GM06990 (cell line): ENCODE measurements at regions not wholly inside any gene's neighbourhood (a gene's known extent, or its start where the extent isn't known, plus 50 kb on each side); places are given as distances from the start of the nearest gene placed in this dataset.

Experiments
- DNase-seq: peaks from one replicate; pipeline ENCODE4 v3.0.0-alpha.2; 2011; ENCODE audit not compliant: insufficient read length; ENCODE audit errors: extremely low read depth
- H3K27me3 ChIP-seq: replicated peaks from 2 replicates; pipeline ENCODE4 v1.6.0; 2011; ENCODE audit warnings: low read length; ENCODE audit not compliant: control insufficient read depth, insufficient read depth
- H3K36me3 ChIP-seq: 2 replicates; pipeline ENCODE4 v1.5.1; 2011; ENCODE audit warnings: low read length; ENCODE audit not compliant: control insufficient read depth, insufficient read depth
- H3K4me3 ChIP-seq: replicated peaks from 2 replicates; pipeline ENCODE4 v1.5.1; 2011; ENCODE audit warnings: low read depth, mild to moderate bottlenecking, control low read depth, low read length
- CTCF ChIP-seq: IDR thresholded peaks from 2 replicates; pipeline ENCODE4 v1.5.1; 2011; ENCODE audit warnings: low read length, control low read depth, mild to moderate bottlenecking, inconsistent platforms; ENCODE audit not compliant: insufficient read depth, poor library complexity, severe bottlenecking

- DNase-seq, result no peak
- no peak for TF ChIP-seq CTCF
- H3K27me3 ChIP-seq, result no peaks in the 10 kb centered on the region
- H3K36me3 ChIP-seq, result no peaks in the 10 kb centered on the region
- no peak overlapping the region for H3K4me3 ChIP-seq
These were observed 309.6 kb upstream of the TRIB2 start for GRCh38 chr2:12407160-12407559.

- Histone ChIP-seq H3K36me3 (no peaks in the 10 kb centered on the region), H3K27me3 (no peaks in the 10 kb centered on the region), H3K4me3 (no peak overlapping the region)
- TF ChIP-seq CTCF, result no peak
- DNase-seq, result peak; percentile 56
These were observed 303.8 kb upstream of the TRIB2 start for GRCh38 chr2:12412898-12413305.

- DNase-seq, result no peak
- no peak overlapping the region for H3K4me3 ChIP-seq
- H3K27me3 ChIP-seq, result no peaks in the 10 kb centered on the region
- no peak for TF ChIP-seq CTCF
- no peaks in the 10 kb centered on the region for H3K36me3 ChIP-seq
These were observed 301.2 kb upstream of the TRIB2 start for GRCh38 chr2:12415536-12415935.

- Histone ChIP-seq H3K36me3 (no peaks in the 10 kb centered on the region), H3K4me3 (no peak overlapping the region), H3K27me3 (no peaks in the 10 kb centered on the region)
- TF ChIP-seq CTCF, result peak; percentile 54
- no peak for DNase-seq
These were observed 300.1 kb upstream of the TRIB2 start for GRCh38 chr2:12416600-12416999.

- DNase-seq, result no peak
- Histone ChIP-seq H3K36me3 (no peaks in the 10 kb centered on the region), H3K4me3 (no peak overlapping the region), H3K27me3 (no peaks in the 10 kb centered on the region)
- no peak for TF ChIP-seq CTCF
These were observed 298.9 kb upstream of the TRIB2 start for GRCh38 chr2:12417786-12418185.

- TF ChIP-seq CTCF, result no peak
- Histone ChIP-seq H3K27me3 (no peaks in the 10 kb centered on the region), H3K4me3 (no peak overlapping the region), H3K36me3 (no peaks in the 10 kb centered on the region)
- DNase-seq, result no peak
These were observed 296.9 kb upstream of the TRIB2 start for GRCh38 chr2:12419803-12420202.
